ENCODE measurements at regions not wholly inside any gene's neighbourhood (a gene's known extent, or its start where the extent isn't known, plus 50 kb on each side); places are given as distances from the start of the nearest gene placed in this dataset.

DNA sequence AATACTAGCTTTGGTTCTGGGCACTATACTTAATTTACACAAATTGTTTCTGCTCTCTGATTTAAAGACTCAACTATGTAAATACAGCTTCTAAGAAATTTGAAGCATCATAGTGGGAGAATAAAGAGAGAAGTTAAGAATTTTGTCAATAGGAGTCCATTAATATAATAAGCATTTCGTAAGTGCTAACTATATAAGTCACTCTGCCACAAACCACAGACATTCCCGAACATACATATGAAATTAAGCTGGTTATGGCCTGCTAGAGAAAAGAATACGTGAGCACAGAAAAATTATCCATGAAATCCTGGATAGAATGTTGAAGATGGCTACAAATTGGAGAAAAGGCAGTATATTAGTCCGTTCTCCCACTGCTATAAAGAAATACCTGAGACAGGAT, 526.2 kb downstream of the MRPL39 start (continued):
- TF ChIP-seq, protein P1, sequence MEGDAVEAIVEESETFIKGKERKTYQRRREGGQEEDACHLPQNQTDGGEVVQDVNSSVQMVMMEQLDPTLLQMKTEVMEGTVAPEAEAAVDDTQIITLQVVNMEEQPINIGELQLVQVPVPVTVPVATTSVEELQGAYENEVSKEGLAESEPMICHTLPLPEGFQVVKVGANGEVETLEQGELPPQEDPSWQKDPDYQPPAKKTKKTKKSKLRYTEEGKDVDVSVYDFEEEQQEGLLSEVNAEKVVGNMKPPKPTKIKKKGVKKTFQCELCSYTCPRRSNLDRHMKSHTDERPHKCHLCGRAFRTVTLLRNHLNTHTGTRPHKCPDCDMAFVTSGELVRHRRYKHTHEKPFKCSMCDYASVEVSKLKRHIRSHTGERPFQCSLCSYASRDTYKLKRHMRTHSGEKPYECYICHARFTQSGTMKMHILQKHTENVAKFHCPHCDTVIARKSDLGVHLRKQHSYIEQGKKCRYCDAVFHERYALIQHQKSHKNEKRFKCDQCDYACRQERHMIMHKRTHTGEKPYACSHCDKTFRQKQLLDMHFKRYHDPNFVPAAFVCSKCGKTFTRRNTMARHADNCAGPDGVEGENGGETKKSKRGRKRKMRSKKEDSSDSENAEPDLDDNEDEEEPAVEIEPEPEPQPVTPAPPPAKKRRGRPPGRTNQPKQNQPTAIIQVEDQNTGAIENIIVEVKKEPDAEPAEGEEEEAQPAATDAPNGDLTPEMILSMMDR (IDR thresholded peaks at IDR 0.05; ENCODE audit: control extremely low read depth in 1 of 3, insufficient read depth in 1 of 3, low read depth in 1 of 3, low read length in 3 of 3) = no peak
- TF ChIP-seq JUND (IDR thresholded peaks at IDR 0.05; ENCODE audit: low read length) = no peak
- TF ChIP-seq BACH1 (IDR thresholded peaks at IDR 0.05; ENCODE audit: low read length) = no peak
